ENCODE measurements at regions not wholly inside any gene's neighbourhood (a gene's known extent, or its start where the extent isn't known, plus 50 kb on each side); places are given as distances from the start of the nearest gene placed in this dataset.

GRCh38 chr2:65611488-65611887 lies 179.1 kb upstream of the SPRED2 start:
- TF ChIP-seq, protein P1, sequence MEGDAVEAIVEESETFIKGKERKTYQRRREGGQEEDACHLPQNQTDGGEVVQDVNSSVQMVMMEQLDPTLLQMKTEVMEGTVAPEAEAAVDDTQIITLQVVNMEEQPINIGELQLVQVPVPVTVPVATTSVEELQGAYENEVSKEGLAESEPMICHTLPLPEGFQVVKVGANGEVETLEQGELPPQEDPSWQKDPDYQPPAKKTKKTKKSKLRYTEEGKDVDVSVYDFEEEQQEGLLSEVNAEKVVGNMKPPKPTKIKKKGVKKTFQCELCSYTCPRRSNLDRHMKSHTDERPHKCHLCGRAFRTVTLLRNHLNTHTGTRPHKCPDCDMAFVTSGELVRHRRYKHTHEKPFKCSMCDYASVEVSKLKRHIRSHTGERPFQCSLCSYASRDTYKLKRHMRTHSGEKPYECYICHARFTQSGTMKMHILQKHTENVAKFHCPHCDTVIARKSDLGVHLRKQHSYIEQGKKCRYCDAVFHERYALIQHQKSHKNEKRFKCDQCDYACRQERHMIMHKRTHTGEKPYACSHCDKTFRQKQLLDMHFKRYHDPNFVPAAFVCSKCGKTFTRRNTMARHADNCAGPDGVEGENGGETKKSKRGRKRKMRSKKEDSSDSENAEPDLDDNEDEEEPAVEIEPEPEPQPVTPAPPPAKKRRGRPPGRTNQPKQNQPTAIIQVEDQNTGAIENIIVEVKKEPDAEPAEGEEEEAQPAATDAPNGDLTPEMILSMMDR (IDR thresholded peaks at IDR 0.05): no peak
- no peak for TF ChIP-seq POLR2A (IDR thresholded peaks at IDR 0.05)
